ENCODE measurements at regions not wholly inside any gene's neighbourhood (a gene's known extent, or its start where the extent isn't known, plus 50 kb on each side); places are given as distances from the start of the nearest gene placed in this dataset.
A peak's percentile ranks its signal among the peaks of the same experiment; 100 is the strongest.
"Not testable (repeated sequence)": the region's sequence is repeated elsewhere in the genome, so short reads cannot be mapped to it uniquely, and the experiment has no call there.

DNA sequence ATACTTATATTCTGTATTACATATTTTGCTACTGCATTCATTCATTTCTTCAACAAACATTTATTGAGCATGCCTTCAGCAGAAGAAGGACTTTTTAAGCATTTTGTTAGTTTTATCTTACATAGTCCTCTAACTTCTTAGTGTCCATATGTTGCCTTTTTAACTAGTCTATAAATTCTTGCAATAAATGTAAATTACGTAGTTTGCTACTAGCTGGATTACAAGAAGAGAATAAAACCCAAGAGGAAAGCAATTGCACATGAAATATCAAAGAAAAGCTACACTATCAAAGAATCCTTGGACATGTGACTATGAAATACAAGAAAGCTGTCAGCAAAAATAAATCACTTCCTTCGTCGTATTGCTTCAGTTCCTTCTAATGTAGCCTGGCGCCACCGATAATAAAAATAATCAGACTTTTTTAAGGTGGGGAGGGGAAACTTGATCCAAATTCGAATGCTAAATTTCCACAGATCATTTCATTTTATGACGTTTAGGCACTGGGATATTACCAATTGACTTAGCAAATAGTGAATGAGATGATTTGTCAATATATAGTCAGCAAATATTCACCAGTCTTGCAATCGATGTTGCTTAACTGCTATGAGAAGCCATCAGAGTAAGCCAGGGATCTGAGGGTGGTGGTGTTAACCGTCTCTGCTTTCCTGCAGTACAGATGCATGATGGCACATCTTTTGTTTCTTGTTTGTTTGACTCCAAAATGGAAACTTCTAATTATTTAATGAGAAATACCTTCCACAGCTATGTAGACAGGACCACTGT is 258.7 kb upstream of the EXOC2 start:
- DNase-seq (ENCODE audit: low read depth) = no peak

DNA sequence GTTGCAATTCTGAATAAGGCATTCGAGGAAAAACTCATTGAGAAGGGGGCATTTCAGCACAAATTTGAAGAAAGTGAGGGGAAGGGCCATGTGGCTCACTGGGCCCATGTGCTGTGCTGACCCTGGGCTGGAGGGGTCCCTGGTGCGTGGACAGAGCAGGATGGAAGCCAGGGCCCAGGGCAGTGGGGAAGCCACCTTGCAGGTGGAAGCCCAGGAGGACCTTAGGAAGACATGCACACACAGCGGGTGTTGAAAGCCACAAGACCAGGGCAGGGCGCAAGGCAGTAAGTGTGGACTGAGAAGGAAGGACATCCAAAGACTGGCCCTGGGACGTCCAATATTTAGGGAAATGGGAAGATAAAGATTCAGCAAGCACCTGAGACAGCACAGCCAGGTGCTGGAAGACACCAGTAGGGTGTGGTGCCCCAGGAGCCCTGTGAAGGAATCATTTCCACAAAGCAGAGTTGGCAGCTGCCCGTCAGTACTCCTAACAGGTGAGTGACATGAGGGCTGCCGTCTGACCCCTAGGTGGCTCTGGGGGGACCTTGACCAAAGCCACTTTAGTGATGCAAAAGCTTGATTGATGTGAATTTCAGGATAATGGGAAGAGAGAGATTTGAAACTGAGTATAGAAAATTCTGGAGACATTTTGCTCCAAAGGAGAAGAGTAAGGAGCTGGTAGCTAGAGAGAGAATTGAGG is 254.4 kb upstream of the EXOC2 start:
- no peak for DNase-seq (ENCODE audit: low read depth)

DNA sequence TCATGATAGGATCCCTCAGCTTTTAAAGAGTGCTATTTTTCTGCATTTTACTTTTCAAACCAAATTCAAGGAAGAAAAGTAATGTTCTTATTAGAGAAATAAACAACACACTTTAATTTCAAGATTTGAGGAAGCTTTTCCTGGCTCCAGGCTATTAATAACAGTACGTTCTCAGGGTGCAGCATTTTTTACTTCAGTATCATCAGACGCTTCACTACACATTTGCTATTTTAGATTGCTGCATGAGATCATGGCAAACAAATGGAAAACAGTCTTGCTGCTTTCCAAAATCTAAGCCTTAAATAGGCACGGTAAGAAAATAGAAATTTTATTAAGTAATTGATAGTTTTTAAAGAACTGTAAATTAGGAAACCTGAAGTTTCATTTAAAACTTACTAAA is 253.6 kb upstream of the EXOC2 start:
- DNase-seq (ENCODE audit: low read depth) = peak; percentile 8

DNA sequence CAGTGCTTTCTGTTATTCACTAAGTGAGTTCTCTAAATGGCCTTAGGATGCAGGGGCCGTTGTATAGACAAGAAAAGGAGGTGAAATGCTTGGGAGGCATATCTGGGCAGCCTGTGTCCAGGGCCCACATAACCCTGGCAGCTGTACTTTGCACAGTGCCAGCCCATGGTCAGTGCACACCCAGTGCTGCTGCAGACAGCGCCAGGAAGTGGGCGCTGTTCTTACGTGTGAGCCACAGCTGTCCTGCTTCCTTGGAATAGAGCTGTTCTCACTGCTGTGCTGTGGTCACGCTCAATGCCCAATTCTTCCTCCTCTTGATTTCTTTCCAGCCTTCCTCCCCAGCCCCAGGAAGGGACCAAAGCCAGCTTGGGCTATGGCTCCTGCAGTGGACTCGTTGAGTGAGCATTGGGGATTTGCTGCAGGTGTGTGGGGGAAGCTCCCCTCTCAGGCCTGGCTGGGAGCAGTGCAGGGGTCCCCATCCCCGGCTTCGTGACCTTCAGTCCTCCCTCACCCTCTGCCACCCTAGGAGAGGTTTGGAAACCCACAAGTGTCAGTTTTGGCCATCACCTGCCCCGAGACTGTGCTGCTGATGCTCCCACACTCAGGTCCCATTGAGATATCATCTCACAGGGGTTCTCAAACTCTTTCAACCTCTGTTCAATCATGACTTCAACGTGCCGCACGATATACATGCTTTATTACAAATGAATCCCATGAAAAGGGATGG is 246.8 kb upstream of the EXOC2 start:
- DNase-seq (ENCODE audit: low read depth) = no peak

DNA sequence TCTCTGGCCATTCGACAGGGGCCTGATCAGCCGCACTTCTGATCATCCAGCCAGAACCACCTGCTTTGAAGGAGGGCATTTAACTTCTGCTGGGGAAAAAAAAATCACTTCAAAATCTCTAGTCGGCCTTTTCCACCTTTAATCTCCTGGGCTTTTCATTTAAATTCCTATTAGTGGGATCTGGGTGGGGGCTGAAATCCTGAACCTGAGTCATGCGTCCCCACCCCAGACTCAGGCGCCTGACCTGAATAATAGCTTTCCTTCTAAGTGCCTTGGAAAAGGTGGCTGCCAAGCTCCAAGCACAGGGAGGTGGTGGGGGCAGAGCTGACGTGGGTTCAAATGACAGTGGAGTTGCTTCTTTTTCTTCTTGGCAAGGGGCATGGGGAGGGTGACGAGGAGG is 246.0 kb upstream of the EXOC2 start:
- DNase-seq (ENCODE audit: low read depth) = no peak

DNA sequence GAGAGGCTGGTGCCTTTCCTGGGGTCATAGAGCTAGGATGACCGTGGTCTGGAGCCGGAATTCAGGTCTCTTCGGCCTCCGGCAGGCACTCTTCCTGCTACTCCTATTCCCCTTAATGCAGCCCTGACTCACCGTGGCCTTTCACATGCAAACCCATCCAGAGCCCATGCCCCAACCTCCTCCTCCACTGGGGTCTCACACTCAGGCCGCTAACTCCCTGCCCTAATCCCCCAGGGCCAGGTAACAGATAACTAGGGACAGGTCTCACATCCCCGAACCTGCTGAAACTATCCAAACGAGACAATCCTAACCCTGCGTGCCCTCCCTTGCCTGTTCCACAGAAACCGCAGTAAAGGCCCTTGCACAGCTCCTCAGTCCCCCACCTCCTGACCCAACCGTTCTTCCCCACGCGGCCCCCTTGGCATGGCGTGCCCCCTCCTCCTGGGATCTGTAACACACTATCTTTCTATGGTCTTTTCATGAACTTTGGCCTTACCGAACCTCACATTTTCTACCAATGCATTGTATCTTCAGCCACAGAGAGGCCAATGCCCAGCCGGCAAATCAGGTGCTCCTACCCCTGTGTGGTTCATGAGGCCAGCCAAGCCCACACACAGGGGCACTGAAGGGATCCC is 245.4 kb upstream of the EXOC2 start:
- no peak for DNase-seq (ENCODE audit: low read depth)

DNA sequence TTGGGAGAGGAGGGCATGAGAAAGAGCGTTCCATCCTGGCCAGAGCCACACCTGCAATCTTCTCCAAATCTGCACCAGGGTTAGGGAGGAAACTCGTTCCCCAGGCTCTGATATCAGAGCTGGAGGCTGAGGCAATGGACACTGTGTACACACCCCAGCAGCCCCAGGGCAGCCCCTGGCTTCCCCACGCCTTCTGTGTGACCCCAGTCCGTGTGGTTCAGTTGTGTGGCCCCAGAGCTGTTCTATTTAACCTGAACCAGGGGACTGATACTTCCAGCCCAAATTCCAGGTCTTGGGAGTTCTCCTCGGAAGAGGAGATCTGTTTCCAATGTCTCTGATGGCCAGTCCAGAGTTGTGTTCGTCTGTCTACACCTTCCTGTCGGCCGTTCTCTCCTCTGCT is 242.6 kb upstream of the EXOC2 start:
- no peak for DNase-seq (ENCODE audit: low read depth)

DNA sequence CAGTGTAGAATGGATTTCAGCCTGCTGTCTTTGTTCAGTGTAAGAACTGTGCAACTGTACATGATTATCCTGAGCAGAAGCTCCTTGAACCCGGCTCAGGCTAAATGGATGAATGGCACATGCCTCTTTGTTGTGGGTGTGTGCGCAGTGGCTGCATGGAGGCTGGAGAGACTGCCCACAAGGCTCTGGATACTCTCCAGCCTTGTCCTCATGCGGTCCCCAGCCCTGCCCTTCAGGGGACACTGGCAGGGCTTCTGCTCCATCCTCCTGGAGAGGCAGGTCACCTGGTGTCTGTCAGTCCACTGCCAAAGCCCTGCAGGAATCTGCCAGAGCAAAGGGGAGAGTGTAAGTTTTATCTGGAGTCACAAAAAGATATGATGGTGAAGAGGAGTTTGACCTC is 241.7 kb upstream of the EXOC2 start:
- no peak for DNase-seq (ENCODE audit: low read depth)

DNA sequence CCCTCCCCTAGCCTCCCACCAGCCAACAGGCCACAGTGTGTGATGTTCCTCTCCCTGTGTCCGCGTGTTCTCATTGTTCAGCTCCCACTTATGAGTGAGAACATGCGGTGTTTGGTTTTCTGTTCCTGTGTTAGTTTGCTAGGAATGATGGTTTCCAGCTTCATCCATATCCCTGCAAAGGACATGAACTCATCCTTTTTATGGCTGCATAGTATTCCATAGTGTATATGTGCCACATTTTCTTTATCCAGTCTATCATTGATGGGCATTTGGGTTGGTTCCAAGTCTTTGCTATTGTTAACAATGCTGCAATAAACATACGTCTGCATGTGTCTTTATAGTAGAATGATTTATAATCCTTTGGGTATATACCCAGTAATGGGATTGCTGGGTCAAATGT is 239.0 kb upstream of the EXOC2 start:
- not testable (repeated sequence) for DNase-seq (ENCODE audit: low read depth)

DNA sequence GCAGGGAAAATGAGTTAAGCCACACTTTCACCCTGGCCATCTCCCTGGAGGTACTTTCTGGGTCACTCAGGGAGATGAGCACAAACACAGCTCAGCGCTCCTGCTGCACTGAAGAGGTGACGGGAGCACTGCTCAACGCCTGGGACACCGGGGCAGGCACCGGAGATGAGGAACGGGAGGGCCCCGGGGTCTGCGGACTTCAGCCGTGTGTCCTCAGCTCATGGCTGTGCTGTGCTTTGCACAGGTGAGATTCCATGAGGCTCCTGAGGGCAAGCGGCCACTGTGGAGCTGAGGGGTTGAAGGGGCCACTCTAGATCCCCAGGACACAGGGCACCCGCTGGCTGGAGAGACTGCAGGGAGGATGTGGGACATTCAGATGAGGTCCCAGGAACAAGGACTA is 234.2 kb upstream of the EXOC2 start:
- DNase-seq (ENCODE audit: low read depth) = no peak

DNA sequence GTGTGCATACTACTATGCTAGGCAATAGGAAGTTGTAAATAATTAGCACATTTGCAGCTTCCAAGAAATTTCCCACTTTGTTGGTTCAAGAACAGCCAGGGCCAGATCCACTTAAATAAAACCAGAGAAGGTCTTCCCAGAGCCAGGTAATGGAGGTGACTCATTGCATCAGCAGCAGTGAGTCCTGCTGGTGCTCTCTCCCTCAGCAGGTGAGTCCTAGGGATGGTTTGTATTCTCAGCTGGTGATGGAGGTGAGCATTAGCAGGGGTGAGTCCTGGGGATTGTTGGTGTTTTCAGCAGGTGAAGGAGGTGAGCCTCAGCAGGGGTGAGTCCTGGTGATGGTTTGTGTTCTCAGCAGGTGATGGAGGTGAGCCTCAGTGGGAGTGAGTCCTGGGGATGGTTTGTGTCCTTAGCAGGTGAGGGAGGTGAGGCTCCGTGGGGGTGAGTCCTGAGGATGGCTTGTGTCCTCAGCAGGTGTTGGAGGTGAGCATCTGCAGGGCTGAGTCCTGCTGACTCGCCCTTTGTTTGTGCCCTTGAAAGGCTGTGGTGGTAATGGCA is 232.8 kb upstream of the EXOC2 start:
- DNase-seq (ENCODE audit: low read depth) = no peak

DNA sequence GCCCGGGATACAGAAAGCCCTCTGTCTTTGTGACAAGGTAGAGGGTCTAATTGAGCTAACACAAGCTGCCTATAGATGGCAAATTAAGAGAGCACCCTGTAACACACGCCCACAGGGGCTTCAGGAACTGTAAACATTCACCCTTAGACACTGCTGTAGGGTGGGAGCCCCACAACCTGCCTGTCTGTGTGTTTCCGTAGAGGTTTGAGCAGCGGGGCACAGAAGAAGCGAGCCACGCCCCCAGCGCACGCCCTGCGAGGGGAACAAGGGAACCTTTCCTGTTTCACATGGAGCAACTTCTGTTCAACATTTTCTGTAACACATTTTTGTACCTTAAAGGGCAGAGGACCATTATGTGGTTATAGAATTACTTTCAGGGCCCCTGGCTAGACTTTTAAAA is 231.7 kb upstream of the EXOC2 start:
- DNase-seq (ENCODE audit: low read depth) = no peak

DNA sequence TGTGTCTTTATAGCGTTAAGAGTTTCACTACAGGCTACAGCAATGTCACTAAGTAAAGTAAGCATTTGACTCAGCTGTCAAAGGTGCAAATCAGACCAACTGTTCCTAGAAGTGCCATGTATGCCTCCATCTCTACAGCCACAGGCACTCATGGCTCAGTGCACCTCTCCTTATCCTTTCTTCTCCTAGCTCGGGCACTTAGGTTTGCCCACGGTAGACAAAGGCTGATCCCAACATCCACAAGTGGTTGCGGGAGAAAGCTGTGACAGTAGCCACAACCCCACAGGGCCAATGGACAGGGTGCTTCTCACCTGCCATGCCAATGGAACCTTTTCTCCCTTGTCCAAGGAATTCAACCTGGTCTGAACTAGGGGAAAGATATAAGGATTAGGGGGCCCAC is 228.5 kb upstream of the EXOC2 start:
- DNase-seq (ENCODE audit: low read depth) = no peak

DNA sequence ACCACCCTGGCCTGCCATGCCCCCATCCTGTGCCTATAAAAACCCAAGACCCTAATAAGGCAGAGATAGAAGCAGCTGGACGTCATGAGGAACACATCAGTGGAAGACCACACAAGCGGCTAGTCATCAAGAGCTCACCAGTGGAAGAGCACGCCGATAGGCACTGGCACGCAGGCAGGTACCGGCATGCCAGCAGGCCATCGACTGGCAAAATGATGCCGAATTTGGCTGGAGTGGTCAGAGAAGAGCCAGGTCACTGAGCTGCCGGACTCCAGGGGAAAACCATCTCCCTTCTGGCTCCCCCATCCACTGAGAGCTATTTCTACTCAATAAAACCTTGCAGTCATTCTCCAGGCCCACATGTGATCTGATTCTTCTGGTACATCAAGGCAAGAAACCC is 227.6 kb upstream of the EXOC2 start:
- DNase-seq (ENCODE audit: low read depth) = no peak

DNA sequence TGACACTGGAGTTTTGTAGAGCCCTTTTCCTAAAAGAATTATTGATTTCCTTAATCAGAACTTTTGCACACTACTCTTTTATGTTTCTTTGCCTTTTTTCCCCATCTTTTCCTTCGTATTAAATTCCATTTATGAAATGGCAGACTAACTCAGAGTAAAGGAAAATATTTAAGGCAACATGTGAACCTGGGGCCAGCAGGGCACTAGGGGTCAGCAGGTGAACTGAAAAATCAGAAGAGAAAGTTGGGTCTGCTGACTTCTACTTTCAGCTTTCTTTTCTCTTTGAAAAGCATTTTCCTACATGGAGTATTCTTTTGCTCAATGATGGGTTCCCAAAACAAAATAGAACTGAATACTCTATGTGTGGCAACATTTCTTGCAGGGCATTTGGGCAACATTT is 226.6 kb upstream of the EXOC2 start:
- no peak for DNase-seq (ENCODE audit: low read depth)

DNA sequence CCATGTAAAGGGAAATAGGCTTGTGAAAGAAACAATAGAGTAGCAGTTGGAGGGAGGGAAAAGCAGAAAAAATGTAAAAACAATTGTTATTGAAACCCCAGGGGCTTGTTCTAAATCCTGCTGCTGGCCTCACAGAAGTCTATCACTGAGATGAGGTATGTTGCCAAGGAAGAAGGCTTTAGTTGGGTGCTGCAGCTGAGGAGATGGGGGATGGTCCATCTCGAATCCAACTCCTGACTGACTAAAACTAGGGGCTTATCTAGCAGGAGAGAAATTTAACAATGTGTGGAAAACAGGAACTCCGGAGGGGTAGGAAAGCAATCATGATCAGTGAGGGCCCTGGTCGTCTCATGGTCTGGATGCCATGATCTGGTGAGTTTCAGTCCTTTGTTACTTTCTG is 225.0 kb upstream of the EXOC2 start:
- no peak for DNase-seq (ENCODE audit: low read depth)

DNA sequence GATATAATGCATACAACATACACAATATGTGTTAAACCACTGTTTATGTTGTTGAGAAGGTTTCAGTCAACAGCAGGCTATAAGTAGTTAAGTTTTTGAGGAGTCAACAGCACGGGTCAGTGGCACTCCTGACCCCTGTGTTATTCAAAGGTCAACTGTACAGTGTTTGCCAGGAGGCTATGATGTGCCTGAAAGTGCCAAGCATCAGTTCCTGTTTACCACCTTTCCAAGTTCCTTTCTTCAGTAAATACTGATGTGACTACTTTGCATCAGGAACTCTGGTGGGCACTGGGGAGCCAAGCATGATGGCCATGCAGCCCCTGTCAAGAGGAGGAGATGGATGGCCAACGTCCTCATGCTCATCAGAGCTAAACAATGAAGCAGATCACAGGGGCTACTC is 224.4 kb upstream of the EXOC2 start:
- no peak for DNase-seq (ENCODE audit: low read depth)

DNA sequence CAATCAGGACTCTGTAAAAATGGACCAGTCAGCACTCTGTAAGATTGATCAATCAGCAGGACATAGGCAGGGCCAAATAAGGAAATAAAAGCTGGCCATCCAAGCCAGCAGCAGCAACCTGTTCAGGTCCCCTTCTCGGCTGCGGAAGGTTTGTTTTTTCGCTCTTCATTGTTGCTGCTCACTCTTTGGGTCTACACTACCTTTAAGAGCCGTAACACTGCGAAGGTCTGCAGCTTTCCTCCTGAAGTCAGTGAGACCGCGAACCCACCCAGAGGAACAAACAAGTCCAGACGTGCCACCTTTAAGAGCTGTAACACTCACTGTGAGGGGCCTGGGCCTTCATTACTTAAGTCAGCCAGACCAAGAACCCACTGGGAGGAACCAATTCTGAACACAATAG is 223.2 kb upstream of the EXOC2 start:
- no peak for DNase-seq (ENCODE audit: low read depth)

DNA sequence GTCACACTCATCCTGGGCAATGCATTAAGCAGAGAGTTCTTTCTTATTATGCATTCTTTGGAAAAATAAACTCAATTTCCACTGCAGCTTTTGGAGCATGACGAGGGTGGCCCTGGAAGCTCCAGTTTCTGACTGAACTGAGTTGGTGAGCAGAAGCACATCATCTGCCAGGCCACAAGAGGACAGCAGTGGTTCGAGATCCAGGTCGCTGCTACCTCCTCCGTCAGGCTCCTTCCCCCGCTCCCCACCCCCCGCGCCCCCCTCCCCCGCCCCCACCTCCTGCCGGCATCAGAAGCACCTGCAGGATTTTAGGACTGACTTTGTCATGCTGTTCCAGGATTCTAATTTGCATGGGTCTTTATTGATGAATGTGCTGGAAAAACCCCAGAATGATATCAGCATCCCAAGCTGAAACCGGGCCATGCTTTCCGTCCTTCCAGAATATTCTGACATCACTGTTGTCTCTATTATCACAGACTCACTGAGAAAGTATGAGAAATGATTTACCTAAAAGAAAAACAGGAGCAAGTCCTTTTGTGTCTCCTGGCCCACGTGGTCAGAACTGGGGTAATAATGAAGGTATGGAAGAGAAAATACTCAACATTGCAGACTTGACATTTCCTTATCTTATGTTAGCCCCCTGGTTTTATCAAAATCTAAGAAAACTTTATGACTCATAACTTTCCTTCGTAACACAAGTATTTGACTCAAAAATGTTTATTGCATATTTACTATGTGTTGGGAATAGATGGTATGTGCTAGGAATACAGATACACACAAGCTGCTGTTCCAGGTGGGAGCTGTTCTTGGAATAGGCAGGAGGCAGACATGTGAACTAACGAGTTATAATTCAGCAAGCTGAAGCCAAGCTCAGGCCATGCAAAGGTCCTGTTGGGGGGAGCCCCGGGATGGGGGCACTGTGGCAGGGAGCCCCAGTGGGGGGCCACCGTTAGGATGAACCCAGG is 220.2 kb upstream of the EXOC2 start:
- no peak for DNase-seq (ENCODE audit: low read depth)

DNA sequence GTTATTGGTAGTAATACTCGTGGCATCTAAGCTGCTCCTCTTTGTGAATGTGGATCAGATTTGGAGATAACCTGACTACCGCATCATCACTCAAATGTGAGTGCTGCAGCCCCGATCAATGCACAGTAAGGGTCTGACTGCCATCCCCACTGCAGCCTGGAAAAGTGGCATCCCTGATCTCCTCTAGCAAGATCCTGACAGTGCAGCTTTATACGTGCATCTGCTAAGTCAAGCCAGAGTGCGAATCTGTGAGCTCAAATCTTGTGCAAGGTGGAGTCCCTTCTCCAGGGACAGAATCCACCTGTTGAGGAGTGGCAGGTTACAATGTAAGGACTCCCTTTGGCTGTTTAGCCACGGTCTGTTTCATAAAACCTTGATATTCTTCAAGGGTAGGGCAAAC is 215.0 kb upstream of the EXOC2 start:
- no peak for DNase-seq (ENCODE audit: low read depth)

DNA sequence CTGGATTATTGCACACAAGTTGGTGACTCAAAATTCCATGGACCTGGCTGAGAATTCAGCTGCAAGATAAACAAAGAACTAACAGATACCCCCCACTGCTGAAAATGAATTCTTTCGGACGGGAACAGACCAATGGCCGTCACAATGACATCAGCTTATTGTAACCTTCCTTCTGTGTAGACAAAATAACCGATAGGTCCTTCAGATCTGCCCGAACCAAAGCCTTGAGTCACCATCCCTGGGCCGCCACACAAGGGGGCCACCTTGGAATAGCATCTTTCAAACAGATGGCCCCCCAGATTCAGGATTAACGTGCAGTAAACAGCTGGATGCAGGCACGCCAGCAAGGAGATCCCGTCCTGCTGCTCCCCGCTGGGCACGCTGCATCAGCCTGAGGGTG is 214.0 kb upstream of the EXOC2 start:
- no peak for DNase-seq (ENCODE audit: low read depth)
